ENCODE measurements at regions not wholly inside any gene's neighbourhood (a gene's known extent, or its start where the extent isn't known, plus 50 kb on each side); places are given as distances from the start of the nearest gene placed in this dataset.
"Not testable (repeated sequence)": the region's sequence is repeated elsewhere in the genome, so short reads cannot be mapped to it uniquely, and the experiment has no call there.

DNA sequence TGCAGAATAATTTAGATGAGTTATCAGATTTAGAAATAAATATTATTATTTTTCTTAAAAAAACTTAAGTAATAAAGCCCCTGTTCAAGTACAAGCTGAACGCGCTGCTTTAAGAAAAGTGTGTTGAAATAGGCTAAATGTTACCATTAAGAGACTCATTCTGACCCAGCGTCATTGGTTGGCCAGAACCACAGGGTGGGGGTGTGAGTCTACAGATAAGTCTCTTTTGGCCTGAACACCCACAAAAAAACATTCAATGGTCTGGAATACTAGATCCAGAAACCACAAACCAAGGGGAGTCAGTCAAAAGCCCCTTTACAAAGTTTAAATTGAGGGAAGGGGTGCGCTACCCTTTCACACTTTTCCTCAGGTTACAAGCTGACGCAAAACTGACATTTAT lies 776.1 kb downstream of the KCNJ2 start:
- TF ChIP-seq ZFX (IDR thresholded peaks at IDR 0.05) = no peak
- TF ChIP-seq, protein P1, sequence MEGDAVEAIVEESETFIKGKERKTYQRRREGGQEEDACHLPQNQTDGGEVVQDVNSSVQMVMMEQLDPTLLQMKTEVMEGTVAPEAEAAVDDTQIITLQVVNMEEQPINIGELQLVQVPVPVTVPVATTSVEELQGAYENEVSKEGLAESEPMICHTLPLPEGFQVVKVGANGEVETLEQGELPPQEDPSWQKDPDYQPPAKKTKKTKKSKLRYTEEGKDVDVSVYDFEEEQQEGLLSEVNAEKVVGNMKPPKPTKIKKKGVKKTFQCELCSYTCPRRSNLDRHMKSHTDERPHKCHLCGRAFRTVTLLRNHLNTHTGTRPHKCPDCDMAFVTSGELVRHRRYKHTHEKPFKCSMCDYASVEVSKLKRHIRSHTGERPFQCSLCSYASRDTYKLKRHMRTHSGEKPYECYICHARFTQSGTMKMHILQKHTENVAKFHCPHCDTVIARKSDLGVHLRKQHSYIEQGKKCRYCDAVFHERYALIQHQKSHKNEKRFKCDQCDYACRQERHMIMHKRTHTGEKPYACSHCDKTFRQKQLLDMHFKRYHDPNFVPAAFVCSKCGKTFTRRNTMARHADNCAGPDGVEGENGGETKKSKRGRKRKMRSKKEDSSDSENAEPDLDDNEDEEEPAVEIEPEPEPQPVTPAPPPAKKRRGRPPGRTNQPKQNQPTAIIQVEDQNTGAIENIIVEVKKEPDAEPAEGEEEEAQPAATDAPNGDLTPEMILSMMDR (conservative IDR thresholded peaks at IDR 0.05) = no peak
- no peak overlapping the region for H3K27ac ChIP-seq

- H3K27ac ChIP-seq = no peak overlapping the region
- no peak for TF ChIP-seq ZFX (IDR thresholded peaks at IDR 0.05)
- TF ChIP-seq, protein P1 (conservative IDR thresholded peaks at IDR 0.05) = no peak
Observed at GRCh38 chr17:70947215-70947614, 777.9 kb downstream of the KCNJ2 start.

DNA sequence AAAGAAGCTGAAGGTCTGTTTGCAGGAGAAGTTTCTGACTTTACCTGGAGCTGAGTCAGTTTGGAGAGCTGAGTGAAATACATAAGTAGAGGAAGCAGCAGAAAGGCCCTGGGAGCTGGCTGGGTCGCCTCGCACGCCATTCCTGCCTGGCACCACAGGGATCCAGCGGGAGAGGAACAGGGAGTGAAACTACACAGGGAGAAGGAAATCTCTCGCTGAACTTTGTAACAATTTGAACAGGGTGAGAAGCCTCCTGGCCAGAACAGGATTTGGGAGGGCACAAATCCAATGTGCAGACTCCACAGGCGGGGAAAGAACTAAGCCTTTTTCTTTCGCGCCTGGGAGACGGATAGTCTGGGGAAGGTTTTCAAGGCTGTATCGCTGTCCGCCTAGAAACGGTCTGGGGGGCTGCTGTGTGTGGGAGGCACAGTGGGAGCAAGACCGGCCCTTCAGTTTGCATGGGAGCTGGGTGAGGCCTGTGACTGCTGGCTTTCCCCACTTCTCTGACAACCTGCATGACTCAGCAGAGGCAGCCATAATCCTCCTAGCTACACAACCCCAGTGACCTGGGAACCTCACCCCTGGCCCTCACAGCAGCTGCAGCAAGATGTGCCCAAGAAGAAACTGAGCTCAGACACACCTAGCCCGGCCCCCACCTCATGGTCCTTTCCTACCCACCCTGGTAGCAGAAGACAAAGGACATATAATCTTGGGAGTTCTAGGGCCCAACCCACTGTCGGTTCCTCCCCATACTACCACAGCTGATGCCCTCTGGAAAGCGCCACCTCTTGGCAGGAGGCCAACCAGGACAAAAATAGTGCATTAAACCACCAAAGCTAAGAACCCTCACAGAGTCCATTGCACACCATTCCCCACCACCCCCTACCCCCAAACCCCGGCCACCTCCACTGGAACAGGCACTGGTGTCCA lies 778.6 kb downstream of the KCNJ2 start:
- TF ChIP-seq ZFX (IDR thresholded peaks at IDR 0.05) = no peak
- TF ChIP-seq, protein P1 (conservative IDR thresholded peaks at IDR 0.05) = no peak

GRCh38 chr17:70953140-70953539 lies 783.8 kb downstream of the KCNJ2 start:
- not testable (repeated sequence) for H3K27ac ChIP-seq

More for the DNA sequence above, 778.6 kb downstream of the KCNJ2 start:
- no peak overlapping the region for H3K27ac ChIP-seq

- TF ChIP-seq, protein P1 (conservative IDR thresholded peaks at IDR 0.05) = no peak
- no peak for TF ChIP-seq ZFX (IDR thresholded peaks at IDR 0.05)
- H3K27ac ChIP-seq = no peak overlapping the region
Observed at GRCh38 chr17:70955441-70955840, 786.1 kb downstream of the KCNJ2 start.

DNA sequence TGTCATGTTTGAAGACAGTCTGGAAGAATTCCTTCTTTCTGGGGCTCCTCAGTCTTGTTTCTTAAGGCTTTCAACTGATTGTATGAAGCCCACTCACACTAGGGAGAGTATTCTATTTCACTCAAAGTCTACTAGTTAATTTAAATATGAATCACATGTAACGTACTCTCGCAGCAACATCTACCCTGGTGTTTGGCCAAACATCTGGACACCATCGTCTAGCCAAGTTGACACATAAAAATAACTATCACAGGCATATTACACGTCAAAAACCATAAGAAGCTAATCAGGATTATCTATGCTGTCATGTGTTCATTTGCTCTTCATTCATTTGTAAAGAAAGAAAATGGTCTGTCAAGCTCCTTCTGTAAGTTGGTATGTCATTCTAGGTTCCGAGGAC lies 787.4 kb downstream of the KCNJ2 start:
- H3K27ac ChIP-seq = no peak overlapping the region

DNA sequence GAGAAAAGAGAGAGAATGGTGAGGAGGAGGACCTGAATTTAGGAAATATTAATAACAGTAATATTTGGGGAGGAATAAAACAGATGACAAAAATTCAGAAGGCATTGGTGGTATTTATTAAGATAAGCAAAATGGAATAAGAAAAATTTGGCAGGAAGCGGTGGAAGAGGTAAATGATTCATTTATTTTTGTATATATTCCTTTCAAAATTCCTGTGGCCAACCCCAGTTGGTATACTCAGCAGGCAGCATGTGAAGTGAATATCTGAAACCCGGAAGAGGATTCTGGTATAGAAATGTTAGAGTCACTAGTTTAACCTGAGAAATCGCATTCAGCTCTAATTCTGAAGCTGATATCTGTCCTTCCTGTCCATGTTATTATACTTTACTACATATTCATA lies 792.0 kb downstream of the KCNJ2 start:
- H3K27ac ChIP-seq = no peak overlapping the region
- no peak for TF ChIP-seq ZFX (IDR thresholded peaks at IDR 0.05)
- TF ChIP-seq, protein P1 (conservative IDR thresholded peaks at IDR 0.05) = no peak

More for the DNA sequence above, 787.4 kb downstream of the KCNJ2 start:
- no peak for TF ChIP-seq ZFX (IDR thresholded peaks at IDR 0.05)
- TF ChIP-seq, protein P1 (conservative IDR thresholded peaks at IDR 0.05) = no peak

DNA sequence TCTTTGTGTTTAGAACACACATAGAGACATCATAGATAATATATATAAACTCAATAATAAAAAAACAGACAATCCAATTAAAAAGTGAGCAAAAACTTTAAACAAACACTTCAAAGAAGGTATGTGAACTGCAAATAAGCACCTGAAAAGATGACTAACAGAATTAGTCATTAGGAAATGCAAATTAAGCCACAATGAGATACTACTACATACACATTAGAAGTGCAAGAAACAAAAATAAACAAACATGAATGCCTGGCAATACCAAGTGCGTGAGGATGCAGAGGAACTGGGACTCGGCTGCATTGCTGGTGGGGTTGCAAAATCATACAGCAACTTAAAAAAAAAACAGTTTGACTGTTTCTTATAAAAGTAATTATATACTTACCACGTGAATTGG lies 799.0 kb downstream of the KCNJ2 start:
- TF ChIP-seq, protein P1 (conservative IDR thresholded peaks at IDR 0.05) = no peak
- TF ChIP-seq ZFX (IDR thresholded peaks at IDR 0.05) = no peak

More for the DNA sequence above, 799.0 kb downstream of the KCNJ2 start:
- no peak overlapping the region for H3K27ac ChIP-seq
